NT2/D1 (cell line): ENCODE measurements at regions not wholly inside any gene's neighbourhood (a gene's known extent, or its start where the extent isn't known, plus 50 kb on each side); places are given as distances from the start of the nearest gene placed in this dataset.

Source experiments
- SUZ12 ChIP-seq: IDR thresholded peaks from 2 replicates; pipeline ENCODE4 v1.6.1; 2011; ENCODE audit not compliant: insufficient read length, insufficient read depth; ENCODE audit errors: extremely low read depth
- YY1 ChIP-seq: IDR thresholded peaks from 2 replicates; pipeline ENCODE4 v1.6.1; 2011; ENCODE audit not compliant: insufficient read length, insufficient read depth
- ZNF274 ChIP-seq: IDR thresholded peaks from 2 replicates; pipeline ENCODE4 v1.6.1; 2011; ENCODE audit warnings: mild to moderate bottlenecking, low read depth, low read length

- no peak for TF ChIP-seq ZNF274
- TF ChIP-seq YY1 = no peak
- TF ChIP-seq SUZ12 = no peak
These were observed 132.4 kb upstream of the FSHR start for GRCh38 chr2:49286726-49287125.
